HG03565 (cell line): ENCODE measurements at regions not wholly inside any gene's neighbourhood (a gene's known extent, or its start where the extent isn't known, plus 50 kb on each side); places are given as distances from the start of the nearest gene placed in this dataset.

Experiments used
- ATAC-seq: cut with Tn5 transposase; IDR thresholded peaks from one replicate; pipeline ENCODE4 v1.9.1; 2021; ENCODE audit warnings: mild to moderate bottlenecking, moderate library complexity; ENCODE audit not compliant: unreplicated experiment

GRCh38 chr4:137599734-137600133 is 67.4 kb upstream of the PCDH18 start:
- ATAC-seq, result no peak

GRCh38 chr4:137597752-137598430 is 65.6 kb upstream of the PCDH18 start:
- ATAC-seq, result no peak

- ATAC-seq, result no peak
Measured at GRCh38 chr4:137587796-137588195, 55.5 kb upstream of the PCDH18 start.

- ATAC-seq, result no peak
Measured at GRCh38 chr4:137583671-137584070, 51.4 kb upstream of the PCDH18 start.
